SK-N-MC (cell line): ENCODE measurements at regions not wholly inside any gene's neighbourhood (a gene's known extent, or its start where the extent isn't known, plus 50 kb on each side); places are given as distances from the start of the nearest gene placed in this dataset.

Experiments used
- EZH2 ChIP-seq: fragments of 200-600 bp; sonication (generic); IDR thresholded peaks from one replicate; pipeline ENCODE4 v1.6.1; 2017; ENCODE audit warnings: antibody characterized with exemption
- FOXP2 ChIP-seq: optimal IDR thresholded peaks from 2 replicates; pipeline ENCODE3; 2011; ENCODE audit warnings: mild to moderate bottlenecking, moderate library complexity; ENCODE audit not compliant: insufficient read depth; ENCODE audit errors: extremely low read length, control extremely low read depth
- POLR2AphosphoS5 ChIP-seq: IDR thresholded peaks from 2 replicates; pipeline ENCODE4 v1.6.1; 2012; ENCODE audit warnings: mild to moderate bottlenecking, low read depth, low read length, borderline replicate concordance

GRCh38 chr2:7826656-7827055, 855.2 kb upstream of the ID2 start:
- TF ChIP-seq POLR2AphosphoS5 (no peak), EZH2 (no peak), FOXP2 (no peak)
